Sigmoid colon (tissue), 3 donors: ENCODE measurements at regions not wholly inside any gene's neighbourhood (a gene's known extent, or its start where the extent isn't known, plus 50 kb on each side); places are given as distances from the start of the nearest gene placed in this dataset.

Source experiments
- CTCF ChIP-seq, 4 experiments: fragments of 450-650 bp in 3 of 4; fragments of 200-600 bp in 1 of 4; IDR thresholded peaks; one replicate each; pipeline ENCODE4 v1.5.1; 2016 to 2019; ENCODE audit warnings: antibody characterized with exemption in 4 of 4, mild to moderate bottlenecking in 3 of 4, moderate library complexity in 2 of 4
- POLR2A ChIP-seq, 2 donors: fragments of 450-650 bp; IDR thresholded peaks; one replicate each; pipeline ENCODE4 v1.6.1; 2016; ENCODE audit warnings: antibody characterized with exemption in 2 of 2, mild to moderate bottlenecking in 2 of 2, moderate library complexity in 2 of 2

GRCh38 chr9:16333691-16334090 lies 536.8 kb downstream of the BNC2 start:
- TF ChIP-seq POLR2A (IDR thresholded peaks at IDR 0.05) (no peak), CTCF (IDR thresholded peaks at IDR 0.05) (no peak)
